ENCODE measurements at regions not wholly inside any gene's neighbourhood (a gene's known extent, or its start where the extent isn't known, plus 50 kb on each side); places are given as distances from the start of the nearest gene placed in this dataset.

- H3K9me3 ChIP-seq, result no peaks in the 10 kb centered on the region
- TF ChIP-seq, protein P1, sequence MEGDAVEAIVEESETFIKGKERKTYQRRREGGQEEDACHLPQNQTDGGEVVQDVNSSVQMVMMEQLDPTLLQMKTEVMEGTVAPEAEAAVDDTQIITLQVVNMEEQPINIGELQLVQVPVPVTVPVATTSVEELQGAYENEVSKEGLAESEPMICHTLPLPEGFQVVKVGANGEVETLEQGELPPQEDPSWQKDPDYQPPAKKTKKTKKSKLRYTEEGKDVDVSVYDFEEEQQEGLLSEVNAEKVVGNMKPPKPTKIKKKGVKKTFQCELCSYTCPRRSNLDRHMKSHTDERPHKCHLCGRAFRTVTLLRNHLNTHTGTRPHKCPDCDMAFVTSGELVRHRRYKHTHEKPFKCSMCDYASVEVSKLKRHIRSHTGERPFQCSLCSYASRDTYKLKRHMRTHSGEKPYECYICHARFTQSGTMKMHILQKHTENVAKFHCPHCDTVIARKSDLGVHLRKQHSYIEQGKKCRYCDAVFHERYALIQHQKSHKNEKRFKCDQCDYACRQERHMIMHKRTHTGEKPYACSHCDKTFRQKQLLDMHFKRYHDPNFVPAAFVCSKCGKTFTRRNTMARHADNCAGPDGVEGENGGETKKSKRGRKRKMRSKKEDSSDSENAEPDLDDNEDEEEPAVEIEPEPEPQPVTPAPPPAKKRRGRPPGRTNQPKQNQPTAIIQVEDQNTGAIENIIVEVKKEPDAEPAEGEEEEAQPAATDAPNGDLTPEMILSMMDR (IDR thresholded peaks at IDR 0.05), result no peak
- no peaks in the 10 kb centered on the region for H3K36me3 ChIP-seq
- H3K27ac ChIP-seq, result no peak overlapping the region
- no peaks in the 10 kb centered on the region for H3K4me1 ChIP-seq
- no peaks in the 10 kb centered on the region for H3K27me3 ChIP-seq
- H3K4me3 ChIP-seq, result no peak overlapping the region
- no peak for DNase-seq (ENCODE audit: low spot score)
These were observed 128.7 kb upstream of the BOD1 start for GRCh38 chr5:173745123-173745522.

GRCh38 chr5:173745557-173745956 lies 129.1 kb upstream of the BOD1 start:
- Histone ChIP-seq H3K4me3 (no peak overlapping the region), H3K9me3 (no peaks in the 10 kb centered on the region), H3K36me3 (no peaks in the 10 kb centered on the region), H3K27ac (no peak overlapping the region), H3K4me1 (no peaks in the 10 kb centered on the region), H3K27me3 (no peaks in the 10 kb centered on the region)
- TF ChIP-seq, protein P1 (IDR thresholded peaks at IDR 0.05), result no peak
- DNase-seq (ENCODE audit: low spot score), result no peak

DNA sequence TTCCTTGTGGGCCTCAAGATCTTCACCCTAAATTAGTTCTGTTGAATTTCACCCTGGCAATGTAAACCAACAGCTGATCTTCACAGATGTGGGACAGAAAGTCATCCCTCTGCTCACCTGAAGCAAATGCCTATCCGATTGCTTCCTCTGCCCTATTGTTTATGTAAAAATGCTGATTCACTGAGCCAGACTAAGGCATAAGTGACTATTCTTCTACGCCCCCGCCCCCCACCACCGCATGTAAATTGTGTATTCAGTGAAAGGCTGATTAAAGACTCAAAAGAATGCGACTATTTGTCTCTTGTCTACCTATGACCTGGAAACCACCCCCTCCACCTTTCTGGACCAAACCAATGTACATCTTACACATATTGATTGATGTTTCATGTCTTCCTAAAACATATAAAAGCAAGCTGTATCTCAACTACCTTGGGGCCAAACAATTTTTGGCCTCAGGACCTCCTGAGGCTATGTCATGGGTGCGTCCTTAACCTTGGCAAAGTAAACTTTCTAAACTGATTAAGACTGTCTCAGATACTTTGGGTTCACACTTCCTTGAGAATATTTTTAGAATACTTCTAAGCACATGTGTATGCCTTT lies 129.7 kb upstream of the BOD1 start:
- Histone ChIP-seq H3K4me1 (no peaks in the 10 kb centered on the region), H3K4me3 (no peak overlapping the region), H3K9me3 (no peaks in the 10 kb centered on the region), H3K27ac (no peak overlapping the region), H3K36me3 (no peaks in the 10 kb centered on the region), H3K27me3 (no peaks in the 10 kb centered on the region)
- DNase-seq (ENCODE audit: low spot score), result no peak
- TF ChIP-seq, protein P1 (IDR thresholded peaks at IDR 0.05), result no peak

GRCh38 chr5:173747876-173748275 lies 131.4 kb upstream of the BOD1 start:
- Histone ChIP-seq H3K4me3 (no peak overlapping the region), H3K36me3 (no peaks in the 10 kb centered on the region), H3K9me3 (no peaks in the 10 kb centered on the region), H3K4me1 (no peaks in the 10 kb centered on the region), H3K27ac (no peak overlapping the region), H3K27me3 (no peaks in the 10 kb centered on the region)
- TF ChIP-seq, protein P1 (IDR thresholded peaks at IDR 0.05), result no peak
- no peak for DNase-seq (ENCODE audit: low spot score)

DNA sequence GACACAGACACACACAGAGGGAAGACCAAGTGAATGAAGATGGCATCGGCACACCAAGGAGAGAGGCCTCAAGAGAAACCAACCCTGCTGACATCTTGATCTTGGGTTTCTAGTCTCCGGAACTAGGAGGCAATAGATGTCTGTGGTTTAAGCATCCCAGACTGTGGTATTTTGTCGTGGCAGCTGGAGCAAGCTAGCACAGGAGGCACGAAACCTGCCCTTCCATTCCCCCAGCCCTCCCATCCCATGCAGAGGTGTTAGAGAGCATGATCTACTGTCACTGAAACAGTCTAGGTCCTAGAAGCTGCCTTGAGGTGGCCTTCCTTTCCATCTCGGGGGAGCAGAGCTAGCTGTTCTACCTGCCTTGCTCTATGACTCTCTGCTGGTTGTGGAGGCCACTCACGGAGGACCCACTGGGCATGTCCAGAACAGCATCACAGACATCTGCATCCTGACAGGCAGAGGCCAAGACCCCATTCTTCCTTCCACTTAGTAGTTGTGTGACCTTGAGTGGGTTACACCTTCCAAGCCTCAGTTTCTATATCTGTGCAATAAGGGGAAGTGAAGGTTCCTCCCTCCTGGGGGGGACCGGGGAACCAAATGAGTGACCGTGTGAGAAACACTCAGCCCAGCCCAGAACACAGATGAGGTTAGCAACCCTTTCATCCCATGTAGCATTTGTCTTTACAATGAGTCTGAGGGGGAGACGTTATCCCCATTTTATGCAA lies 134.3 kb upstream of the BOD1 start:
- Histone ChIP-seq H3K27me3 (no peaks in the 10 kb centered on the region), H3K27ac (no peak overlapping the region), H3K4me1 (no peaks in the 10 kb centered on the region), H3K4me3 (no peak overlapping the region), H3K9me3 (no peaks in the 10 kb centered on the region), H3K36me3 (no peaks in the 10 kb centered on the region)
- no peak for DNase-seq (ENCODE audit: low spot score)
- TF ChIP-seq, protein P1 (IDR thresholded peaks at IDR 0.05), result no peak

- Histone ChIP-seq H3K4me1 (no peaks in the 10 kb centered on the region), H3K4me3 (no peak overlapping the region), H3K27me3 (no peaks in the 10 kb centered on the region), H3K9me3 (no peaks in the 10 kb centered on the region), H3K27ac (no peak overlapping the region), H3K36me3 (no peaks in the 10 kb centered on the region)
- no peak for DNase-seq (ENCODE audit: low spot score)
- TF ChIP-seq, protein P1 (IDR thresholded peaks at IDR 0.05), result no peak
These were observed 134.8 kb upstream of the BOD1 start for GRCh38 chr5:173751266-173751600.

All from right atrium auricular region (tissue), 2 donors.